CD14-positive monocyte (primary cell): ENCODE measurements at regions not wholly inside any gene's neighbourhood (a gene's known extent, or its start where the extent isn't known, plus 50 kb on each side); places are given as distances from the start of the nearest gene placed in this dataset.

Experiments used
- DNase-seq, 3 donors: peaks; one replicate each; pipeline ENCODE4 v3.0.0-alpha.2; 2011 to 2022
- H2AFZ ChIP-seq: 2 replicates; pipeline ENCODE4 v1.6.0; 2012; ENCODE audit warnings: mild to moderate bottlenecking, low read depth, low read length, inconsistent platforms; ENCODE audit not compliant: insufficient read depth, poor library complexity, severe bottlenecking
- H3K27ac ChIP-seq, 2 donors: 1 replicate in 1 of 2; 2 replicates in 1 of 2; pipeline ENCODE4 v1.5.1; 2012 to 2013; ENCODE audit warnings: low read length in 2 of 2, control low read depth in 1 of 2, inconsistent platforms in 1 of 2, low read depth in 1 of 2, mild to moderate bottlenecking in 1 of 2
- H3K27me3 ChIP-seq, 2 donors: one replicate each; pipeline versions ENCODE4 v1.6.0 to v1.6.1; 2011 to 2013; ENCODE audit warnings: low read length in 2 of 2; ENCODE audit not compliant: control insufficient read depth in 2 of 2, insufficient read depth in 2 of 2
- H3K36me3 ChIP-seq, 2 donors: replicated peaks in 1 of 2; 1 replicate in 1 of 2; 2 replicates in 1 of 2; pipeline versions ENCODE4 v1.5.1 to v1.6.1; 2012 to 2013; ENCODE audit warnings: low read length in 2 of 2, control low read depth in 1 of 2, inconsistent platforms in 1 of 2, mild to moderate bottlenecking in 1 of 2; ENCODE audit not compliant: insufficient read depth in 2 of 2, control insufficient read depth in 1 of 2
- H3K4me1 ChIP-seq, 2 donors: 1 replicate in 1 of 2; 2 replicates in 1 of 2; pipeline versions ENCODE4 v1.5.1 to v1.6.1; 2012 to 2013; ENCODE audit warnings: low read length in 2 of 2, control low read depth in 1 of 2, inconsistent platforms in 1 of 2, mild to moderate bottlenecking in 1 of 2, moderate library complexity in 1 of 2; ENCODE audit not compliant: insufficient read depth in 2 of 2, control insufficient read depth in 1 of 2
- H3K4me2 ChIP-seq: replicated peaks from 2 replicates; pipeline ENCODE3; 2012; ENCODE audit warnings: low read length, moderate library complexity, mild to moderate bottlenecking; ENCODE audit not compliant: poor library complexity, severe bottlenecking; ENCODE audit errors: extremely low read depth
- H3K4me3 ChIP-seq, 3 experiments: fragments of 200-600 bp in 1 of 3; sonication (generic) in 1 of 3; replicated peaks in 1 of 3; 1 replicate in 2 of 3; 2 replicates in 1 of 3; pipeline ENCODE4 v1.5.1; 2011 to 2013; ENCODE audit warnings: low read length in 3 of 3, mild to moderate bottlenecking in 3 of 3, control low read depth in 2 of 3, low read depth in 2 of 3, inconsistent platforms in 1 of 3, moderate library complexity in 1 of 3
- H3K79me2 ChIP-seq: 2 replicates; pipeline ENCODE4 v1.6.0; 2012; ENCODE audit warnings: mild to moderate bottlenecking, control low read depth, inconsistent platforms, low read length, moderate library complexity; ENCODE audit not compliant: insufficient read depth
- H3K9ac ChIP-seq: 2 replicates; pipeline ENCODE4 v1.6.0; 2017; ENCODE audit warnings: low read length, mild to moderate bottlenecking; ENCODE audit not compliant: insufficient read depth, poor library complexity, severe bottlenecking
- H3K9me3 ChIP-seq, 2 donors: replicated peaks in 1 of 2; 1 replicate in 1 of 2; 2 replicates in 1 of 2; pipeline versions ENCODE4 v1.5.1 to v1.6.1; 2012 to 2013; ENCODE audit warnings: low read length in 2 of 2, control low read depth in 1 of 2; ENCODE audit not compliant: control insufficient read depth in 1 of 2, insufficient read depth in 1 of 2
- H4K20me1 ChIP-seq: 2 replicates; pipeline ENCODE4 v1.6.0; 2012; ENCODE audit warnings: mild to moderate bottlenecking, low read length, control low read depth, moderate library complexity; ENCODE audit not compliant: insufficient read depth
- H3K27ac Mint-ChIP-seq, 7 donors: one replicate each; pipeline ENCODE4 v1.8.0; 2020; ENCODE audit warnings: mild to moderate bottlenecking in 7 of 7, mixed read lengths in 7 of 7, moderate library complexity in 6 of 7, inconsistent platforms in 2 of 7
- H3K27me3 Mint-ChIP-seq, 3 donors: one replicate each; pipeline ENCODE4 v1.8.0; 2021 to 2022; ENCODE audit warnings: low read depth in 3 of 3, mild to moderate bottlenecking in 3 of 3, mixed read lengths in 3 of 3, moderate library complexity in 3 of 3, inconsistent platforms in 1 of 3
- H3K36me3 Mint-ChIP-seq, 2 donors: one replicate each; pipeline ENCODE4 v1.8.0; 2020; ENCODE audit warnings: mixed read lengths in 2 of 2, inconsistent platforms in 1 of 2, mild to moderate bottlenecking in 1 of 2
- H3K4me1 Mint-ChIP-seq: one replicate; pipeline ENCODE4 v1.8.0; 2020; ENCODE audit warnings: mild to moderate bottlenecking, mixed read lengths
- H3K4me3 Mint-ChIP-seq, 2 donors: one replicate each; pipeline ENCODE4 v1.8.0; 2020; ENCODE audit warnings: mild to moderate bottlenecking in 2 of 2, mixed read lengths in 2 of 2, moderate library complexity in 1 of 2
- H3K9me3 Mint-ChIP-seq, 7 donors: one replicate each; pipeline ENCODE4 v1.8.0; 2020 to 2022; ENCODE audit warnings: mixed read lengths in 7 of 7, mild to moderate bottlenecking in 6 of 7, moderate library complexity in 6 of 7, inconsistent platforms in 2 of 7
- WGBS: methylation state at CpG from one replicate; pipeline ENCODE4 v1.1.5; 2013; ENCODE audit warnings: missing lambda C conversion rate; ENCODE audit not compliant: insufficient coverage; 5-methylcytosine and 5-hydroxymethylcytosine counted together
- intact Hi-C, 2 donors: fragments of 100-400 bp; cut with micrococcal nuclease; formaldehyde crosslinking; loops; one replicate each; pipeline versions ENCODE4 v1.15.0 to v1.15.1; 2023
- TF ChIP-seq, protein P1 (sequence below): fragments of 200-600 bp; IDR thresholded peaks from one replicate; pipeline ENCODE4 v1.8.0; 2022; ENCODE audit warnings: antibody characterized with exemption, mild to moderate bottlenecking

- Histone ChIP-seq H3K4me2 (no peak overlapping the region), H3K4me1 (no peaks in the 10 kb centered on the region), H3K79me2 (no peaks in the 10 kb centered on the region), H4K20me1 (no peaks in the 10 kb centered on the region), H2AFZ (no peak overlapping the region), H3K9me3 (no peaks in the 10 kb centered on the region), H3K36me3 (no peaks in the 10 kb centered on the region), H3K27me3 (no peaks in the 10 kb centered on the region), H3K27ac (no peak overlapping the region), H3K9ac (no peak overlapping the region), H3K4me3 (no peak overlapping the region)
- no peak overlapping the region for H3K27ac Mint-ChIP-seq
- H3K27me3 Mint-ChIP-seq: no peaks in the 10 kb centered on the region
- peaks cover 0 to 3% (median 0%) of the 10 kb centered on the region in 7 donors for H3K9me3 Mint-ChIP-seq
- TF ChIP-seq, protein P1, sequence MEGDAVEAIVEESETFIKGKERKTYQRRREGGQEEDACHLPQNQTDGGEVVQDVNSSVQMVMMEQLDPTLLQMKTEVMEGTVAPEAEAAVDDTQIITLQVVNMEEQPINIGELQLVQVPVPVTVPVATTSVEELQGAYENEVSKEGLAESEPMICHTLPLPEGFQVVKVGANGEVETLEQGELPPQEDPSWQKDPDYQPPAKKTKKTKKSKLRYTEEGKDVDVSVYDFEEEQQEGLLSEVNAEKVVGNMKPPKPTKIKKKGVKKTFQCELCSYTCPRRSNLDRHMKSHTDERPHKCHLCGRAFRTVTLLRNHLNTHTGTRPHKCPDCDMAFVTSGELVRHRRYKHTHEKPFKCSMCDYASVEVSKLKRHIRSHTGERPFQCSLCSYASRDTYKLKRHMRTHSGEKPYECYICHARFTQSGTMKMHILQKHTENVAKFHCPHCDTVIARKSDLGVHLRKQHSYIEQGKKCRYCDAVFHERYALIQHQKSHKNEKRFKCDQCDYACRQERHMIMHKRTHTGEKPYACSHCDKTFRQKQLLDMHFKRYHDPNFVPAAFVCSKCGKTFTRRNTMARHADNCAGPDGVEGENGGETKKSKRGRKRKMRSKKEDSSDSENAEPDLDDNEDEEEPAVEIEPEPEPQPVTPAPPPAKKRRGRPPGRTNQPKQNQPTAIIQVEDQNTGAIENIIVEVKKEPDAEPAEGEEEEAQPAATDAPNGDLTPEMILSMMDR: no peak
- no peak for DNase-seq
- no CpG with 5 or more reads among the region's 1 CpG for WGBS
- no peak overlapping the region for H3K4me3 Mint-ChIP-seq
- no peaks in the 10 kb centered on the region for H3K36me3 Mint-ChIP-seq
- intact Hi-C loops: no loop called here
- H3K4me1 Mint-ChIP-seq: no peaks in the 10 kb centered on the region
These were observed 398.8 kb downstream of the SEC16B start for GRCh38 chr1:177571076-177571475.

GRCh38 chr1:177569476-177569875, 398.7 kb downstream of the BRINP2 start:
- Histone ChIP-seq H3K4me2 (no peak overlapping the region), H3K4me3 (no peak overlapping the region), H4K20me1 (no peaks in the 10 kb centered on the region), H3K36me3 (no peaks in the 10 kb centered on the region), H3K27ac (no peak overlapping the region), H3K4me1 (no peaks in the 10 kb centered on the region), H3K9ac (no peak overlapping the region), H3K79me2 (no peaks in the 10 kb centered on the region), H3K9me3 (no peaks in the 10 kb centered on the region), H2AFZ (no peak overlapping the region), H3K27me3 (no peaks in the 10 kb centered on the region)
- no peaks in the 10 kb centered on the region for H3K4me1 Mint-ChIP-seq
- H3K27ac Mint-ChIP-seq: no peak overlapping the region
- WGBS: 100% methylated on average over 1 of the region's 3 CpGs
- H3K9me3 Mint-ChIP-seq: peaks cover 0 to 3% (median 1%) of the 10 kb centered on the region in 7 donors
- intact Hi-C loops: no loop called here
- H3K27me3 Mint-ChIP-seq: no peaks in the 10 kb centered on the region
- H3K36me3 Mint-ChIP-seq: no peaks in the 10 kb centered on the region
- TF ChIP-seq, protein P1: no peak
- H3K4me3 Mint-ChIP-seq: no peak overlapping the region
- no peak for DNase-seq
